IPS-NIHi7 (cell line): ENCODE measurements at regions not wholly inside any gene's neighbourhood (a gene's known extent, or its start where the extent isn't known, plus 50 kb on each side); places are given as distances from the start of the nearest gene placed in this dataset.
"Not testable (repeated sequence)": the region's sequence is repeated elsewhere in the genome, so short reads cannot be mapped to it uniquely, and the experiment has no call there.

ENCODE experiments used
- DNase-seq: peaks from one replicate; pipeline ENCODE4 v3.0.0; 2012; ENCODE audit warnings: mixed read lengths; ENCODE audit errors: extremely low spot score

- no peak for DNase-seq
Observed at GRCh38 chr2:186991766-186992417, 142.9 kb upstream of the ZSWIM2 start.

DNA sequence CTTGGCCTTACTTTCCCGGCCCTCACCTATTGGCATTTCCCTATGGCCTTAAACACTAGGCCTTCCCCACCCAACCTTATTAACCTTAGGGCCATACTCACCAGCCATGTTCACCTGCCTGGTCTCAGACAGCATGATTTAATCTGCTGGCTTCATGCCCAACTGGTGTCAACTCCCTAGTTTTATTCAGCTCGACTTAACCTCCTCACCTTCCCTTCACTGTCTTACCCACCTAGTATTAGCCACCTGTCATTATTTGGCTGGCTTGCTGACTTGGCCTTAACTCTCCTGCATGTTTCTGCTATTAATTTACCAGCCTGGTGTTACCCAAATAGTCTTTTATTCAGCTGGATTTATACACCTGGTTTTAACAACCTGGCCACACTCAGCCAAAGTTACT is 136.0 kb upstream of the ZSWIM2 start:
- no peak for DNase-seq

DNA sequence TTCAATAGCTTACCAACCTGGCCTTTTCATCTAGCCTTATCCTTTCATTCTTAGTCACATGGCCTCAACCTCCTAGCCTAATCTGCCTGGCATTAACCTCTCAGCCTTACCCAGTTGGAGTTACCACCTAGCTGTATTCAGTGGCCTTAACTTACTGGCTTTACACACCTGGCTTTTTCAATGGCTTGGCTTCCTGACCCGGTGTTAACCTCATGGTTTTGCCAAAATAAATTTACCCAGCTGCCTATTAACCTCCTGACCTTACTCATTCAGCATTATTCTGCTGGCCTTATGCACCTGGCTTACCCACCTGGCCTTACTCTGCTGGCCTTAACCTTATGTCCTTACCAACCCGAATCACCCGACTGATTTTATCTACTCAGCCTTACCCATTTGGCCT is 135.5 kb upstream of the ZSWIM2 start:
- no peak for DNase-seq

DNA sequence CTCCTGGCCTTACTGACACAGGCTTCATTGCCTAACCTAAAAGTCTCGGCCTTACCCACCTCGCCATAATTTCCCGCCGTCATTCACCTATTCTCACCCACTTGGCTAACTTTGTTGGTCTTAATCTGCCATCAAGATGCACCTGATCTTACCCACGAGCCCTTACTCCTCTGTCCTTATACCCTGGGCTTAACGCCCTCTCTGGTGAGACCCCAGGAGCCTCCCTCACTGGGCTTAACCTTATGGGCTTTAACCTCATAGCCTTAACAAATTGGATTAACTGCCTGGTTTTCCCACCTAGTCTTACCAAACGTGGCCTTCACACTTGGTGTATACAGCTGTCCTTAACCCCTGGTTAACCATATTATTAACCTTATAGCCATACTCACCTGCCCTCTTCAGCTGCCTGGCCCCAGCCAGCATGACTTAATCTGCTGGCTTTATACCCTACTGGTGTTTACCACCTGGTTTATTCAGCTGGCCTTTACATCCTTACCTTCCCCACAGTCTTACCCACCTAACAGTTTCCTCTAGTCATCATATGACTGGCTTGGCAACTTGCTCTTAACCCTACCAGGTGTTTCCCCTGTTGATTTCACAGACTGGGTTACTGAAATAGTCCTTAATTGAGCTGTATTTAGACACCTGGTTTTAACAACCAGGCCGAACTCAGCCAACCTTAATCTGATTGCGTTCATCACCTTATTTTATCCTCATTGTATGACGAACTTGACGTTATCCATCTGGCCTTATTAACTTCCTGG is 132.0 kb upstream of the ZSWIM2 start:
- no peak for DNase-seq

DNA sequence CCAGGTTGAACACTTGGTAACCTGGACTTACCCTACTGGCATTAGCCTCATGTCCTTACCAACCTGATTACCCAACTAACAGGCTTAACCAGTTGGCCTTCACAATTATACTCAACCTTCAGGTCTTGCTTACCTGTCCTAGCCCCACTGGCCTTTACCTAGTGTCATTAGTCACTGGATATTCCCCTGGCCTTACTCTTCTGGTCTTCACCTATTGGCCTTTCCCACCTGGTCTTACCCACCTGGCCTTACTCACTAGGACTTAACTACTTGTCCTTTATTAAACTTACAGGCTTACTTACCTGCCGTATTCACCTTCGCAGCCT is 131.1 kb upstream of the ZSWIM2 start:
- DNase-seq, result no peak

GRCh38 chr2:186979439-186980116 is 130.6 kb upstream of the ZSWIM2 start:
- DNase-seq, result no peak

- DNase-seq, result no peak
Observed at GRCh38 chr2:186977433-186978045, 128.6 kb upstream of the ZSWIM2 start.

- DNase-seq, result no peak
Observed at GRCh38 chr2:186976329-186976728, 127.4 kb upstream of the ZSWIM2 start.

DNA sequence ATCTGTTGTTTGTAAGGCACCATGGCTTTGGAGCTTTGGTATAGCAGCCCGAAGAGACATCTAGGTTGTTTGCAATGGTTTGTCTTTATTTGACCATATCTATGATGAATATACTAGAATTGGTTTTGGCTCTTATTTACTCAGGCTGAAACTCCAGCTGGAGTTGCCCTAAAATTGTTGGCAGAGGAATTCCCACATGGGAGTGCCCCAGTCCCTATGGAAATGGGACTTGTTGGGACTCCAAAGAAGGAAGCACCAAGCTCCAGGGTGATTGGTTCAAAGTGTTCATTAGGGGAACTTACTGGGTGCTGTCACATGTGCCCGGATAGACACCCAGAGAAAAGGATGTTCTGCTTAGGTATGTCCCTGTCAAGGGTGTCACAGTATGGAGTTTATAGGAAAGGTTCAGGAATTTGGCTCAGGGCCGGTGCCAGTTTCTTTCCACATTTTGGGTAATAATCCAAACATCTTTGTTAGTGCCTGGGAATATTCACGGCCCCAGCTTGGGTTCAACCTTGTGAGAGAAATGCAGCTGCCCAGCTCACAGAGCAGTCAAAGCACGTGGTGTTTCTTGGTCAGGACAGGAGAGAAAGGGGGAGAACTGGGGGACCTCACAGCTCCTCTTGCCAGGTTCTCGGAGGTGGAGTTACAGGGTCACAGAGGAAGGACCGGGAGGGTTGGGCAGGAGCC is 123.5 kb upstream of the ZSWIM2 start:
- DNase-seq, result no peak

DNA sequence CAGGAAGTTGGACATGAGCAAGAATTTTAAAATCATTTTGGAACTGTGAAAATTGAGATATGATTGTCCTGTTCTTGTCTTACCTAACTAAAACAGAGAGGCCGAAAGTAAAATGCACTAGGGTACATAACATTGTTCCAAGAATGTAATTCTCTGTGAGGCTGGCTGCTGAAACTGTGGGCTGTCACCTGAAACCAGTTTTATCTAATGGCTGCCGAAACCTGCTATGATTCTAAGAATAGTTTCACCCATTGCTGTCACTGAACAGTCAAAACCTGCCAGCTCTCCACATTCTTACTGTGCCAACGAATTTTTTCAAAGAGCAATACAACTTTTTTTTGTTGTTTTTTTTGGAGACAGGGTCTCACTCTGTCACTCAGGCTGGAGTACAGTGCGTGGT is 119.3 kb upstream of the ZSWIM2 start:
- no peak for DNase-seq

DNA sequence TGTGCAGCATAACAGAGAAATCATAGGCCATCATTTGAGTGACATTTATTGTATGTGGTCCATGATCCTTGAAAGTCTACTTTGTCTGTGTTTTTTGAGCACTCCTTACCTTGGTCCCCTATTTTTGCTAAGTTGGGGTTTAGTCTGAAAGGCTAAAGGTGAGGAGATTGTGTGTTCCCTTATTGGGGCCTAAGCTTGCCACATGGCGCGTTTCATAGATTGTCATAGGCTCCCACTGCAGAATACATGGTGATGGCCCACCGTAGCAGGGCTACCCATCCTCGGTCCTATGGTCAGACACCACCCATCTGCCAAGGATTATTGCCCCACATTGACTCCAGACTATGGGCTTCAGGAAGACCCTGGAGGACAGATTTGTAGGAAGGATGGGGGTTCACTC is 117.0 kb upstream of the ZSWIM2 start:
- DNase-seq, result no peak

GRCh38 chr2:186962085-186962747 is 113.2 kb upstream of the ZSWIM2 start:
- DNase-seq, result no peak

DNA sequence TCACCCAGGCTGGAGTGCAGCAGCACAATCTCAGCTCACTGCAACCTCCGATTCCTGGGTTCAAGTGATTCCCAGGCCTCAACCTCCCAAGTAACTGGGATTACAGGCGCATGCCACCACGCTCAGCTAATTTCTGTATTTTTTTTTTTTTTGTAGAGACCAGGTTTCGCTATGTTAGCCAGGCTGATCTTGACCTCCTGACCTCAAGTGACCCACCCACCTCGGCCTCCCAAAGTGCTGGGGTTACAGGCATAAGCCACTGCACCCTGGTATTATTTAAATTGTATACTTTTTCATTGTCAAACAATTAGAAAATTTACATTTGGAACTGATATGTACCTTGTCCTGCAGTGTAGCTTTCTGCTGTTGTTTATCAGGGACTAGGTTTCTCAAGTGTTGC is 111.3 kb upstream of the ZSWIM2 start:
- DNase-seq, result not testable (repeated sequence)

GRCh38 chr2:186959486-186959885 is 110.5 kb upstream of the ZSWIM2 start:
- DNase-seq, result no peak

DNA sequence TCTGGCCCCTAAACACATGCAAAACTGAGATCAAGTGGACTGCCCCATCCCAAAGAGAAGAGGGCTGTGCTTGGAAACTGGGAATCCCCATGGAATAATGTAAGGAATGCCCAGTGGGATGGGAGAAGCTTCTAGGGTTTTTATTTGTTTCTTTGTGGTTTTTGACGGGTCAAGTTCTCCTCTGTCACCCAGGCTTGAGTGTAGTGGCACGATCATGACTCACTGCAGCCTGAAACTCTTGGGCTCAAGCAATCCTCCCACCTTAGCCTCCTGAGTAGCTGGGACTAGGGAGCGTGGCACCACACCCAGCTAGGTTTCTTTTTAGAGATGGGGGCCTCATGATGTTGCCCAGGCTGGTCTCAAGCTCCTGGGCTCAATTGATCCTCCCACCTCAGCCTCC is 101.7 kb upstream of the ZSWIM2 start:
- DNase-seq, result no peak

DNA sequence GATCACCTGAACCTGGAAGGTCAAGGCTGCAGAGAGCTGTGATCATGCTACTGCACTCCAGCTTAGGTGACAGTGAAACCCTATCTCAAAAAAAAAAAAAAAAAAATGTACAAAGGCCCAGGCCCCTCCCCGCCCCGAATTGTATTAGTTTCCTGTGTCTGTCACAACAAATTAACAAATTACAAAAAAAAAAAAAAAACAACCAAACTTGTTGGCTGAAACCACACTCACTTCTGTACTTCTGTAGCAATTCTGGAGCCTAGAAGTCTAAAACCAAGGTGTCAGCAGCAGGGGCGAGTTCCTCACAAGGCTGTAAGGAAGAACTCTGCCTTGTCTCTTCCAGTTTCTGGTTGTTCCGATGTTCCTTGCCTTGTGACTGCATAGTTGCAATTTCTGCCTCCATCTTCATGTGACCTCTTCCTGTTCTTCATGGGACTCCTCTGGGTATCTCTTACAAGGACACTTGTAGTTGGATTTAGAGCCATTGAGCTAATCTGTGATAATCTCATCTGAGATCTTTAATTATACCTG is 100.8 kb upstream of the ZSWIM2 start:
- no peak for DNase-seq

DNA sequence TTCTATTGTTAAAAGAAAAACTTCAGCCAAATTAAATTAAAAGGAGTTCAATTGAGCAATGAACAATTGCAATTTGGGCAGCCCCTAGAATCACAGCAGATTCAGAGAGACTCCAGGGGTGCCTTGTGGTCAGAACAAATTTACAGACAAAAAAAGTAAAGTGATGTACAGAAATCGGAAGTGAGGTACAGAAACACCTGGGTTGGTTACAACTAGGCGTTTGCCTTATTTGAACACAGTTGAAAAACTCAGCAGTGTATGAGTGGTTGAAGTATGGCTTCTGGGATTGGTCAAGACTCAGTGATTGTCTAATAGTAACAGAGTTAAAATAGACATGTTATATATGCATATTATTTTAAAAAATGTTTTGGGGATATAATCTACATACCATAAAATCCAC is 98.5 kb upstream of the ZSWIM2 start:
- DNase-seq, result no peak

DNA sequence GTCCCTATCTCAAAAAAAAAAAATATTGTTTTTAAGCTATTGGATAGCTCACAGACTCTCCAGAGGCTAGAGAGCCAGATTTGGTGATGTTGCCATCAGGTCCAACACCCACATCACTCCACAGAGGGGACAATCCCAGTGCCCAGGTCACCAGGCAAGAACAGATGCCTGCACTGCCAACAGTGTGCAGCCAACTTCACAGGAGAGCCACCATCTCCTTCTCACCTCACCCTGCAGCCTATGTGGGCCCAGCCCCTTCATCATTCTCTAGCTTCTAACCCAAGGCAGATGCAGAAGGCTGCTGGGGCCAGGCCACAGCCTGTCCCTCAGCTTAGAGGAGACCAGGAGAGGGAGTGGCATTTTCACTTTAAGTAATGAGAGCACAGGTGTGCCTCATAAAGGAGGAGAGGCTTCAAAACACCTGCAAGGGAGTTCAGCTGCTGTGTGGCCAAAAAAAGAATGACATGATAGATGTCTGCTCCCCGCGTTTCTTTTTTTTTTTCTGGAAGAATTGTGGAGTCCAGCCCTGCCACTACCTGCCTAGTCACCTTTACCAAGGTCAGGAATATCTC is 98.0 kb upstream of the ZSWIM2 start:
- DNase-seq, result no peak

DNA sequence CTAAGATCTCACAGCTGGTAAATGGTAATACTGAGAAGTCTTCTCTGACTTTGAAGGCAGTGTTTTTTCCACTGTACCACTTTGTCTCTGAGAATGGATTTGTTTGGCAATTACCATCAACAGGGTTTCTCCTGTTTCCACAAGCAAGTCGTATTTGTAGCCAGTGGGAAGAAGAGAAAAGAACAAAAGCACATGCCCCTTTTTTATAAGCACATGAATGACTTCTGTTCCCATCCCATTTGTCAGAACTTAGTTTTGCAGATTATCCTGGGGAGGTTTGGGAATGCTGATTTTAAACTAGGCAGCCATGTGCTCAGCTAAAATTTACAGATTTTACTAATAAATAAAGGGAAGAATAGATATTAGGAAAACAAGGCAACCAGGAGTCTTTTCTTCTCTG is 92.9 kb upstream of the ZSWIM2 start:
- DNase-seq, result no peak

GRCh38 chr2:186940463-186940862 is 91.5 kb upstream of the ZSWIM2 start:
- no peak for DNase-seq

GRCh38 chr2:186934420-186934819 is 85.5 kb upstream of the ZSWIM2 start:
- no peak for DNase-seq
